Heart left ventricle (tissue), 13 donors: ENCODE measurements at regions not wholly inside any gene's neighbourhood (a gene's known extent, or its start where the extent isn't known, plus 50 kb on each side); places are given as distances from the start of the nearest gene placed in this dataset.
"Not testable (repeated sequence)": the region's sequence is repeated elsewhere in the genome, so short reads cannot be mapped to it uniquely, and the experiment has no call there.

Source experiments
- CTCF ChIP-seq, 12 donors: fragments of 200-600 bp; sonication (generic) in 4 of 12; IDR thresholded peaks; one replicate each; pipeline versions ENCODE4 v1.5.0 to v1.8.0; 2018 to 2022; ENCODE audit warnings: antibody characterized with exemption in 12 of 12, mild to moderate bottlenecking in 5 of 12
- POLR2A ChIP-seq, 2 donors: fragments of 450-650 bp; IDR thresholded peaks; one replicate each; pipeline ENCODE4 v1.6.1; 2017; ENCODE audit warnings: antibody characterized with exemption in 2 of 2, mild to moderate bottlenecking in 2 of 2, moderate library complexity in 2 of 2
- donor health status: ischemic (EF 13 %, LVEDD 7.1; RV severe dilation, severe dysfunction).
- donor health status: DM: no; HTN: yes; CAD: no.
- donor health status: DM: no; HTN: no; CAD: no.
- donor health status: ischemic (EF 25% LVEDD 6.9; RV normal size, moderate dysfunction).
- donor health status: ischemic (EF 25% LVEDD 5.7; RV mildly dilated, moderate dysfunction).
- donor health status: ischemic (EF 35%, LVEDD 5.7; RV mildly dilated, moderate dysfunction).
- donor health status: nonischemic (EF 11% LVEDD 7.7; RV severe dilation, severe dysfunction).
- donor health status: DM: yes; HTN: yes; CAD: no.
- donor health status: PGD.
- donor health status: ischemic (EF 29% LVEDD 5.4; RV normal size, mild dysfunction).
- donor health status: nonischemic (EF 23%, LVEDD 6.1; RV moderate dilation, normal function).

DNA sequence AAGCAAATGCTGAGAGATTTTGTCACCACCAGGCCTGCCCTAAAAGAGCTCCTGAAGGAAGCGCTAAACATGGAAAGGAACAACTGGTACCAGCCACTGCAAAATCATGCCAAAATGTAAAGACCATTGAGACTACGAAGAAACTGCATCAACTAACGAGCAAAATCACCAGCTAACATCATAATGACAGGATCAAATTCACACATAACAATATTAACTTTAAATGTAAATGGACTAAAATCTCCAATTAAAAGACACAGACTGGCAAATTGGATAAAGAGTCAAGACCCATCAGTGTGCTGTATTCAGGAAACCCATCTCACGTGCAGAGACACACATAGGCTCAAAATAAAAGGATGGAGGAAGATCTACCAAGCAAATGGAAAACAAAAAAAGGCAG is 702.7 kb upstream of the INTU start:
- not testable (repeated sequence) for TF ChIP-seq POLR2A, CTCF (IDR thresholded peaks at IDR 0.05)
